Sigmoid colon (tissue), 6 donors: ENCODE measurements at regions not wholly inside any gene's neighbourhood (a gene's known extent, or its start where the extent isn't known, plus 50 kb on each side); places are given as distances from the start of the nearest gene placed in this dataset.

ENCODE experiments used
- DNase-seq: peaks from one replicate; pipeline ENCODE4 v3.0.0-alpha.2; 2019
- H3K27ac ChIP-seq, 4 donors: fragments of 200-600 bp; sonication (generic); one replicate each; pipeline ENCODE4 v1.5.1; 2016 to 2019; ENCODE audit warnings: mild to moderate bottlenecking in 1 of 4
- H3K27me3 ChIP-seq, 3 donors: fragments of 200-600 bp; sonication (generic); one replicate each; pipeline ENCODE4 v1.5.1; 2019; ENCODE audit warnings: mild to moderate bottlenecking in 1 of 3
- H3K36me3 ChIP-seq, 4 donors: fragments of 200-600 bp; sonication (generic); one replicate each; pipeline ENCODE4 v1.5.1; 2016 to 2019
- H3K4me1 ChIP-seq, 4 donors: fragments of 200-600 bp; sonication (generic); one replicate each; pipeline ENCODE4 v1.5.1; 2017 to 2019
- H3K4me3 ChIP-seq, 4 donors: fragments of 200-600 bp; sonication (generic); one replicate each; pipeline ENCODE4 v1.5.1; 2017 to 2019; ENCODE audit warnings: mild to moderate bottlenecking in 2 of 4, moderate library complexity in 1 of 4
- H3K9me3 ChIP-seq, 4 donors: fragments of 200-600 bp in 3 of 4; sonication (generic) in 3 of 4; one replicate each; pipeline versions ENCODE4 v1.5.1 to v1.6.1; 2013 to 2019
- EP300 ChIP-seq, 4 donors: sonication (generic); formaldehyde crosslinking; IDR thresholded peaks; one replicate each; pipeline ENCODE4 v1.6.1; 2017; ENCODE audit warnings: antibody characterized with exemption in 4 of 4
- POLR2A ChIP-seq, 2 donors: fragments of 450-650 bp; IDR thresholded peaks; one replicate each; pipeline ENCODE4 v1.6.1; 2016; ENCODE audit warnings: antibody characterized with exemption in 2 of 2, mild to moderate bottlenecking in 2 of 2, moderate library complexity in 2 of 2
- POLR2AphosphoS5 ChIP-seq, 4 donors: sonication (generic); formaldehyde crosslinking; IDR thresholded peaks; one replicate each; pipeline ENCODE4 v1.6.1; 2017; ENCODE audit warnings: antibody characterized with exemption in 4 of 4
- WGBS, 2 donors: extraction: QIAGEN DNeasy Blood & Tissue Kit; methylation state at CpG; one replicate each; pipeline ENCODE4 v1.1.7; 2013; 5-methylcytosine and 5-hydroxymethylcytosine counted together
- intact Hi-C: fragments of 100-400 bp; cut with DNase I; formaldehyde crosslinking; loops from one replicate; pipeline ENCODE4 v1.15.1; 2023
- TF ChIP-seq, protein P1 (sequence below), 4 experiments: fragments of 450-650 bp in 3 of 4; fragments of 200-600 bp in 1 of 4; IDR thresholded peaks; one replicate each; pipeline ENCODE4 v1.5.1; 2016 to 2019; ENCODE audit warnings: antibody characterized with exemption in 4 of 4, mild to moderate bottlenecking in 3 of 4, moderate library complexity in 2 of 4
- donor health status: healthy with polysubstance abuse.
- donor health status: healthy.

DNA sequence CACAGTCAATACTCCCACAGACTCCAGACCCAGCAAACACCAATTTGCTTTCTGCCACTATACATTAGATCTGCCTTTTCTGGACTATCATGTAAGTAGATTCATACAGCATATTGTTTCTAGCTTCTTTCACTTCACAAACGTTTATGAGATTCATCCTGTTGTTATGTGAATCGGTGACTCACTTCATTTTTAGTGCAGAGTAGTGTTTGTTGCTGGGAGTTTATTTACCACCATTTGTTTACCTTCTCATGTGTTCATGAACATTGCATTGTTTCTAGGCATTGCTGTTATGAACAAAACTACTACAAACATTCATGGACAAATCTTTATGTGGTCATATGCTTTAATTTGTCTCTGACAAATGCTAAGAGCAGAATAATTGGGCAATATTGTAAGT is 807.8 kb upstream of the TMEM132C start:
- Histone ChIP-seq H3K4me1 (peaks cover 0 to 12% (median 10%) of the 10 kb centered on the region in 4 donors), H3K36me3 (no peaks in the 10 kb centered on the region), H3K9me3 (no peaks in the 10 kb centered on the region), H3K27me3 (peaks cover 14 to 25% (median 20%) of the 10 kb centered on the region in 3 donors), H3K4me3 (no peak overlapping the region), H3K27ac (no peak overlapping the region)
- DNase-seq = no peak
- TF ChIP-seq POLR2AphosphoS5 (IDR thresholded peaks at IDR 0.05) = no peak
- TF ChIP-seq, protein P1, sequence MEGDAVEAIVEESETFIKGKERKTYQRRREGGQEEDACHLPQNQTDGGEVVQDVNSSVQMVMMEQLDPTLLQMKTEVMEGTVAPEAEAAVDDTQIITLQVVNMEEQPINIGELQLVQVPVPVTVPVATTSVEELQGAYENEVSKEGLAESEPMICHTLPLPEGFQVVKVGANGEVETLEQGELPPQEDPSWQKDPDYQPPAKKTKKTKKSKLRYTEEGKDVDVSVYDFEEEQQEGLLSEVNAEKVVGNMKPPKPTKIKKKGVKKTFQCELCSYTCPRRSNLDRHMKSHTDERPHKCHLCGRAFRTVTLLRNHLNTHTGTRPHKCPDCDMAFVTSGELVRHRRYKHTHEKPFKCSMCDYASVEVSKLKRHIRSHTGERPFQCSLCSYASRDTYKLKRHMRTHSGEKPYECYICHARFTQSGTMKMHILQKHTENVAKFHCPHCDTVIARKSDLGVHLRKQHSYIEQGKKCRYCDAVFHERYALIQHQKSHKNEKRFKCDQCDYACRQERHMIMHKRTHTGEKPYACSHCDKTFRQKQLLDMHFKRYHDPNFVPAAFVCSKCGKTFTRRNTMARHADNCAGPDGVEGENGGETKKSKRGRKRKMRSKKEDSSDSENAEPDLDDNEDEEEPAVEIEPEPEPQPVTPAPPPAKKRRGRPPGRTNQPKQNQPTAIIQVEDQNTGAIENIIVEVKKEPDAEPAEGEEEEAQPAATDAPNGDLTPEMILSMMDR (IDR thresholded peaks at IDR 0.05) = no peak
- no peak for TF ChIP-seq EP300 (IDR thresholded peaks at IDR 0.05)
- no peak for TF ChIP-seq POLR2A (IDR thresholded peaks at IDR 0.05)
- WGBS, 2 donors = 49 to 78% methylated on average over 2 of the region's 2 CpGs
- intact Hi-C loops = no loop called here

DNA sequence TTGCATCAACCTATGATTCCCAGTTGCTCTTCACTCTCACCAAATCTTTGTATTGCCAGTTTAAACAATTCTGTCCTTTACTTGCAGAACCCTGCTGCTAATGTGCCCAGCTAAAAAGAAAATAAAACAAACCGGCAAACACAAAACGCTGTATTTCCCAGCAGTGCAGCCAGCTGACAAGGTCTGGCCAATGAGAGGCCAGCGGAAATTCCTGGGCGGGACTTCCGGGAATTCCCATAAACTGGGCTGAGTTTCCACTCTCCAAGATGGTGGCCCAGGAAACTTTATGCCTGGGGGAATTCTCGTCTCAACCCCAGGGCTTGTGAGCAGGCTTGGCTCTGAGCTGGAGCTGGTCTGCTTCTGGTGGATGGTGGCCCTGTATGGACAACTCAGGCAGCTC is 807.3 kb upstream of the TMEM132C start:
- H3K27me3 ChIP-seq = peaks cover 14 to 20% (median 20%) of the 10 kb centered on the region in 3 donors
- no peaks in the 10 kb centered on the region for H3K36me3 ChIP-seq
- H3K27ac ChIP-seq = no peak overlapping the region
- TF ChIP-seq POLR2A (IDR thresholded peaks at IDR 0.05) = no peak
- TF ChIP-seq, protein P1 (IDR thresholded peaks at IDR 0.05) = no peak
- TF ChIP-seq EP300 (IDR thresholded peaks at IDR 0.05) = no peak
- TF ChIP-seq POLR2AphosphoS5 (IDR thresholded peaks at IDR 0.05) = no peak
- no peak for DNase-seq
- intact Hi-C loops = no loop called here
- WGBS, 2 donors = 88% methylated on average over 6 of the region's 6 CpGs
- H3K4me1 ChIP-seq = peaks cover 0 to 12% (median 10%) of the 10 kb centered on the region in 4 donors
- H3K4me3 ChIP-seq = no peak overlapping the region
- H3K9me3 ChIP-seq = no peaks in the 10 kb centered on the region

DNA sequence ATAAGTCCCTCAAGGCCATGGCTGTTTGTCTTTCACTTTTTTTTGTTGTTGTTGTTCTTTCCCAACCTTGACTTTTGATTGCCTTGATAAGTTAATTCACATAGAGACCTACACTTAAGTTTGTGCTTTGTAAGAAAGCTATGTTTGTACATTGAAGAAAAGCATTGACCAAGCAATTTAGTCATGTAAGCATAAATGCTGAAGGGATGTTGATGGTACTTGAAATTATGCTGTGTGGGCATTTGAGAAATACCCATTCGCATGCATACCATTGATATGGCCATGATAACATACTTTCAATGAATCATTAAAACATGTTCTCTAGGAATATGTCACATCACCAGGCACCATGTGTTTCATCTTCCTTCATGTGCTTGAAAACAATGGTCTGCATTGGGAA is 803.7 kb upstream of the TMEM132C start:
- Histone ChIP-seq H3K9me3 (no peaks in the 10 kb centered on the region), H3K27ac (no peak overlapping the region), H3K27me3 (no peaks in the 10 kb centered on the region), H3K4me1 (no peaks in the 10 kb centered on the region), H3K36me3 (no peaks in the 10 kb centered on the region), H3K4me3 (no peak overlapping the region)
- intact Hi-C loops = no loop called here
- TF ChIP-seq, protein P1 (IDR thresholded peaks at IDR 0.05) = no peak
- TF ChIP-seq POLR2A (IDR thresholded peaks at IDR 0.05) = no peak
- no peak for TF ChIP-seq EP300 (IDR thresholded peaks at IDR 0.05)
- TF ChIP-seq POLR2AphosphoS5 (IDR thresholded peaks at IDR 0.05) = no peak
- 94% methylated on average over 1 of the region's 1 CpG for WGBS, 2 donors
- DNase-seq = no peak

DNA sequence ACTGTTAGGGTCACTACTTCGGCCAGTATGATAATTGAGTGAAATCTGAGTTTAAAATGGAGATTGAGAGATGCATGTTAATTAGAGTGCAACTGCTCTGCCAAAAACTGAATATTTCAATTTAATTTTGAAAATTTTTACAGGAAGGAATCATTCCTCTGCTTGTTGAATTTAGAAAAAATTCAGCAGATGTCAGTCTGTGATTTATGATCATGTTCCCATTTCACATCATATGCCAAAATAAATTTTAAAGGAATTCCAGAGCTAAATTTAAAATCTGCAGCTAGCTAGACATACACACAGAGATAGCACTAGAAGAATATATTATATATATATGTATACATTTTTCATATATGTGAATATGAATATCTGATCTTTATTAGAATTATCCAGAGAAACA is 797.6 kb upstream of the TMEM132C start:
- H3K4me3 ChIP-seq = no peak overlapping the region
- 90% methylated on average over 1 of the region's 1 CpG for WGBS, 2 donors
- no peaks in the 10 kb centered on the region for H3K27me3 ChIP-seq
- no peaks in the 10 kb centered on the region for H3K4me1 ChIP-seq
- no peaks in the 10 kb centered on the region for H3K36me3 ChIP-seq
- no peaks in the 10 kb centered on the region for H3K9me3 ChIP-seq
- TF ChIP-seq EP300 (IDR thresholded peaks at IDR 0.05) (no peak), POLR2A (IDR thresholded peaks at IDR 0.05) (no peak), POLR2AphosphoS5 (IDR thresholded peaks at IDR 0.05) (no peak)
- TF ChIP-seq, protein P1 (IDR thresholded peaks at IDR 0.05) = no peak
- H3K27ac ChIP-seq = no peak overlapping the region
- no peak for DNase-seq
- intact Hi-C loops = no loop called here

DNA sequence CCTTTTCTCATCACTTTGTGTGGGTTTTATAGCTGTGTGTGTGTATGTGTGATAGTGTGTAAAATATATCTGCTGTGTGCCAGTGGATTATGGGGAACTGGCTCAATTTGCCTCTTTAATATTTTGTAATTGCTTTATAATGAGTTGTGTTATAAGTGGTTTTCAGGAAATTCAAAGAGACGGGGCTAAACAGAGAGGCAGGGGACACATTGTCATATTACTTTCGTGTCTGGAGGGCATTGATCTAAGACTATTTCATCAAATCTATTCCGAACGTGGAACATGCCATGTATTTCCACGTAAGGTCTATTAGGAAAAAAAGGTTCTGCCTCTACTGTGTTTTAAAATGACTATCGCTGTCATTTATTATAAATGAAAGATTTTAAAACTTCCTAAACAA is 793.2 kb upstream of the TMEM132C start:
- H3K9me3 ChIP-seq = no peaks in the 10 kb centered on the region
- H3K4me1 ChIP-seq = no peaks in the 10 kb centered on the region
- no peak overlapping the region for H3K4me3 ChIP-seq
- H3K36me3 ChIP-seq = no peaks in the 10 kb centered on the region
- TF ChIP-seq EP300 (IDR thresholded peaks at IDR 0.05) (no peak), POLR2A (IDR thresholded peaks at IDR 0.05) (no peak), POLR2AphosphoS5 (IDR thresholded peaks at IDR 0.05) (no peak)
- TF ChIP-seq, protein P1 (IDR thresholded peaks at IDR 0.05) = no peak
- DNase-seq = no peak
- H3K27ac ChIP-seq = no peak overlapping the region
- 79 to 82% methylated on average over 6 of the region's 6 CpGs for WGBS, 2 donors
- intact Hi-C loops = no loop called here
- no peaks in the 10 kb centered on the region for H3K27me3 ChIP-seq
